ENCODE measurements at regions not wholly inside any gene's neighbourhood (a gene's known extent, or its start where the extent isn't known, plus 50 kb on each side); places are given as distances from the start of the nearest gene placed in this dataset.

- POLR2A ChIA-PET (ENCODE audit: unreplicated experiment), result no interaction called here
- Histone ChIP-seq H3F3A (ENCODE audit: insufficient read depth, low read depth) (no peaks in the 10 kb centered on the region), H3K4me1 (replicated peaks; ENCODE audit: insufficient read depth) (0 out of 2 replicates have a peak, but pooled peaks cover 4% of the 10 kb centered on the region), H3K9me2 (ENCODE audit: insufficient read depth) (no peaks in the 10 kb centered on the region; the same call in none of the 2 replicates), H3K36me3 (ENCODE audit: low read depth) (no peaks in the 10 kb centered on the region), H3K4me2 (no peak overlapping the region), H3K79me2 (ENCODE audit: low read depth) (no peaks in the 10 kb centered on the region), H3K4me3 (no peak overlapping the region), H3K27me3 (ENCODE audit: insufficient read depth, low read depth) (no peaks in the 10 kb centered on the region), H4K20me1 (ENCODE audit: insufficient read depth) (no peaks in the 10 kb centered on the region), H3K27ac (no peak overlapping the region), H3K9me3 (ENCODE audit: insufficient read depth, low read depth) (no peaks in the 10 kb centered on the region), H2AFZ (no peak overlapping the region)
- peak in 1 of 2 experiments; percentile 60 for DNase-seq
- no TSS peak for BruUV-seq (replicated peaks)
- TF ChIP-seq EZH2 (IDR thresholded peaks at IDR 0.05; ENCODE audit: low read depth) (no peak), CTCF (conservative IDR thresholded peaks at IDR 0.05) (no peak)
- intact Hi-C loops (cut with micrococcal nuclease; ENCODE audit: unreplicated experiment), result no loop called here
- CTCF ChIA-PET, result no interaction called here
Observed at GRCh38 chr11:96622026-96622634, 232.3 kb downstream of the JRKL start.

- H3K4me2 ChIP-seq, result no peak overlapping the region
- H4K20me1 ChIP-seq (ENCODE audit: insufficient read depth), result no peaks in the 10 kb centered on the region
- no peak overlapping the region for H2AFZ ChIP-seq
- no peak for DNase-seq
- POLR2A ChIA-PET (ENCODE audit: unreplicated experiment), result no interaction called here
- TF ChIP-seq CTCF (conservative IDR thresholded peaks at IDR 0.05) (no peak), EZH2 (IDR thresholded peaks at IDR 0.05; ENCODE audit: low read depth) (no peak)
- no TSS peak for BruUV-seq (replicated peaks)
- no peaks in the 10 kb centered on the region for H3K79me2 ChIP-seq (ENCODE audit: low read depth)
- no peak overlapping the region for H3K27ac ChIP-seq
- no peak overlapping the region for H3K4me3 ChIP-seq
- CTCF ChIA-PET, result no interaction called here
- intact Hi-C loops (cut with micrococcal nuclease; ENCODE audit: unreplicated experiment), result no loop called here
- no peaks in the 10 kb centered on the region for H3K27me3 ChIP-seq (ENCODE audit: insufficient read depth, low read depth)
- 0 out of 2 replicates have a peak, but pooled peaks cover 4% of the 10 kb centered on the region for H3K4me1 ChIP-seq (replicated peaks; ENCODE audit: insufficient read depth)
- no peaks in the 10 kb centered on the region; the same call in none of the 2 replicates for H3K9me2 ChIP-seq (ENCODE audit: insufficient read depth)
- H3F3A ChIP-seq (ENCODE audit: insufficient read depth, low read depth), result no peaks in the 10 kb centered on the region
- no peaks in the 10 kb centered on the region for H3K36me3 ChIP-seq (ENCODE audit: low read depth)
- no peaks in the 10 kb centered on the region for H3K9me3 ChIP-seq (ENCODE audit: insufficient read depth, low read depth)
Observed at GRCh38 chr11:96624126-96624525, 234.3 kb downstream of the JRKL start.

- Histone ChIP-seq H3K36me3 (ENCODE audit: low read depth) (no peaks in the 10 kb centered on the region), H3K9me2 (ENCODE audit: insufficient read depth) (no peaks in the 10 kb centered on the region), H3K9me3 (ENCODE audit: insufficient read depth, low read depth) (no peaks in the 10 kb centered on the region), H3K4me1 (replicated peaks; ENCODE audit: insufficient read depth) (no peaks in the 10 kb centered on the region), H3K27ac (no peak overlapping the region), H3K4me2 (no peak overlapping the region), H3F3A (ENCODE audit: insufficient read depth, low read depth) (no peaks in the 10 kb centered on the region), H3K27me3 (ENCODE audit: insufficient read depth, low read depth) (no peaks in the 10 kb centered on the region), H4K20me1 (ENCODE audit: insufficient read depth) (no peaks in the 10 kb centered on the region), H3K79me2 (ENCODE audit: low read depth) (no peaks in the 10 kb centered on the region), H2AFZ (no peak overlapping the region), H3K4me3 (no peak overlapping the region)
- no peak for DNase-seq
- TF ChIP-seq CTCF (conservative IDR thresholded peaks at IDR 0.05) (no peak), EZH2 (IDR thresholded peaks at IDR 0.05; ENCODE audit: low read depth) (no peak)
- ChIA-PET CTCF (no interaction called here), POLR2A (ENCODE audit: unreplicated experiment) (no interaction called here)
- intact Hi-C loops (cut with micrococcal nuclease; ENCODE audit: unreplicated experiment), result no loop called here
- no TSS peak for BruUV-seq (replicated peaks)
Observed at GRCh38 chr11:96627376-96627775, 237.6 kb downstream of the JRKL start.

Measured in PC-9 (cell line).